ENCODE measurements at regions not wholly inside any gene's neighbourhood (a gene's known extent, or its start where the extent isn't known, plus 50 kb on each side); places are given as distances from the start of the nearest gene placed in this dataset.

GRCh38 chr15:45743426-45744235 is 108.8 kb downstream of the SQOR start:
- in situ Hi-C loops (cut with HindIII; ENCODE audit: low sequenced_read_pairs), result no loop called here

GRCh38 chr15:45744236-45744589 is 109.4 kb downstream of the SQOR start:
- in situ Hi-C loops (cut with HindIII; ENCODE audit: low sequenced_read_pairs), result no loop called here

GRCh38 chr15:45747426-45747825 is 112.6 kb downstream of the SQOR start:
- in situ Hi-C loops (cut with HindIII; ENCODE audit: low sequenced_read_pairs), result no loop called here

GRCh38 chr15:45751629-45752028 is 116.8 kb downstream of the SQOR start:
- in situ Hi-C loops (cut with HindIII; ENCODE audit: low sequenced_read_pairs), result no loop called here

- in situ Hi-C loops (cut with HindIII; ENCODE audit: low sequenced_read_pairs), result no loop called here
These were observed 125.1 kb downstream of the SQOR start for GRCh38 chr15:45759936-45760335.

GRCh38 chr15:45762726-45763125 is 127.9 kb downstream of the SQOR start:
- in situ Hi-C loops (cut with HindIII; ENCODE audit: low sequenced_read_pairs), result no loop called here

- in situ Hi-C loops (cut with HindIII; ENCODE audit: low sequenced_read_pairs), result no loop called here
These were observed 128.5 kb downstream of the SQOR start for GRCh38 chr15:45763170-45763869.

GRCh38 chr15:45773149-45773548 is 138.3 kb downstream of the SQOR start:
- in situ Hi-C loops (cut with HindIII; ENCODE audit: low sequenced_read_pairs), result no loop called here

- in situ Hi-C loops (cut with HindIII; ENCODE audit: low sequenced_read_pairs), result no loop called here
These were observed 141.9 kb downstream of the SQOR start for GRCh38 chr15:45776772-45777171.

GRCh38 chr15:45777781-45778180 is 143.0 kb downstream of the SQOR start:
- in situ Hi-C loops (cut with HindIII; ENCODE audit: low sequenced_read_pairs), result no loop called here

GRCh38 chr15:45780352-45780751 is 145.5 kb downstream of the SQOR start:
- in situ Hi-C loops (cut with HindIII; ENCODE audit: low sequenced_read_pairs), result no loop called here

GRCh38 chr15:45784656-45785055 is 149.8 kb downstream of the SQOR start:
- in situ Hi-C loops (cut with HindIII; ENCODE audit: low sequenced_read_pairs), result no loop called here

- in situ Hi-C loops (cut with HindIII; ENCODE audit: low sequenced_read_pairs), result no loop called here
These were observed 151.1 kb downstream of the SQOR start for GRCh38 chr15:45785897-45786296.

- in situ Hi-C loops (cut with HindIII; ENCODE audit: low sequenced_read_pairs), result no loop called here
These were observed 155.6 kb downstream of the SQOR start for GRCh38 chr15:45790325-45790943.

- in situ Hi-C loops (cut with HindIII; ENCODE audit: low sequenced_read_pairs), result no loop called here
These were observed 159.5 kb downstream of the SQOR start for GRCh38 chr15:45794304-45794703.

- in situ Hi-C loops (cut with HindIII; ENCODE audit: low sequenced_read_pairs), result no loop called here
These were observed 160.0 kb downstream of the SQOR start for GRCh38 chr15:45794712-45795439.

GRCh38 chr15:45795440-45796069 is 160.7 kb downstream of the SQOR start:
- in situ Hi-C loops (cut with HindIII; ENCODE audit: low sequenced_read_pairs), result no loop called here

- in situ Hi-C loops (cut with HindIII; ENCODE audit: low sequenced_read_pairs), result no loop called here
These were observed 161.6 kb downstream of the SQOR start for GRCh38 chr15:45796433-45796832.

- in situ Hi-C loops (cut with HindIII; ENCODE audit: low sequenced_read_pairs), result no loop called here
These were observed 164.7 kb downstream of the SQOR start for GRCh38 chr15:45799508-45799907.

GRCh38 chr15:45801543-45801942 is 166.7 kb downstream of the SQOR start:
- in situ Hi-C loops (cut with HindIII; ENCODE audit: low sequenced_read_pairs), result no loop called here

- in situ Hi-C loops (cut with HindIII; ENCODE audit: low sequenced_read_pairs), result no loop called here
These were observed 167.3 kb downstream of the SQOR start for GRCh38 chr15:45802140-45802539.
